ENCODE measurements at regions not wholly inside any gene's neighbourhood (a gene's known extent, or its start where the extent isn't known, plus 50 kb on each side); places are given as distances from the start of the nearest gene placed in this dataset.

GRCh38 chr9:95718263-95718662 lies 157.2 kb upstream of the ERCC6L2 start:
- Histone ChIP-seq H3K27ac (ENCODE audit: low read depth in 1 of 2, low read length in 1 of 2) (no peak overlapping the region), H3K9me3 (ENCODE audit: control insufficient read depth in 4 of 4, insufficient read depth in 3 of 4, low read length in 3 of 4) (peaks cover 0 to 10% (median 2%) of the 10 kb centered on the region in 4 donors), H3K4me1 (ENCODE audit: control insufficient read depth in 5 of 5, insufficient read depth in 5 of 5, low read length in 5 of 5) (peaks cover 0 to 3% (median 0%) of the 10 kb centered on the region in 5 donors), H3K36me3 (ENCODE audit: control insufficient read depth in 4 of 4, insufficient read depth in 4 of 4, low read length in 4 of 4) (no peaks in the 10 kb centered on the region), H3K9ac (ENCODE audit: insufficient read depth in 1 of 2, low read length in 2 of 2) (no peak overlapping the region), H3K4me3 (no peak overlapping the region), H3K27me3 (ENCODE audit: control insufficient read depth in 3 of 3, insufficient read depth in 3 of 3, low read length in 2 of 3) (no peaks in the 10 kb centered on the region)
- TF ChIP-seq CTCF (IDR thresholded peaks at IDR 0.05; ENCODE audit: control extremely low read depth, extremely low read depth): no peak
- ATAC-seq (ENCODE audit: insufficient read depth, low FRiP score) (no peak), DNase-seq (no peak)

- no peak for ATAC-seq (ENCODE audit: insufficient read depth, low FRiP score)
- H3K36me3 ChIP-seq (ENCODE audit: control insufficient read depth in 4 of 4, insufficient read depth in 4 of 4, low read length in 4 of 4): no peaks in the 10 kb centered on the region
- TF ChIP-seq CTCF (IDR thresholded peaks at IDR 0.05; ENCODE audit: control extremely low read depth, extremely low read depth): no peak
- H3K4me3 ChIP-seq: no peak overlapping the region
- H3K27me3 ChIP-seq (ENCODE audit: control insufficient read depth in 3 of 3, insufficient read depth in 3 of 3, low read length in 2 of 3): no peaks in the 10 kb centered on the region
- WGBS, 2 donors: 55 to 80% methylated on average over 3 of the region's 3 CpGs
- DNase-seq: no peak
- no peak overlapping the region for H3K9ac ChIP-seq (ENCODE audit: insufficient read depth in 1 of 2, low read length in 2 of 2)
- no peak overlapping the region for H3K27ac ChIP-seq (ENCODE audit: low read depth in 1 of 2, low read length in 1 of 2)
- H3K9me3 ChIP-seq (ENCODE audit: control insufficient read depth in 4 of 4, insufficient read depth in 3 of 4, low read length in 3 of 4): peaks cover 0 to 10% (median 2%) of the 10 kb centered on the region in 4 donors
- H3K4me1 ChIP-seq (ENCODE audit: control insufficient read depth in 5 of 5, insufficient read depth in 5 of 5, low read length in 5 of 5): no peaks in the 10 kb centered on the region
Observed at GRCh38 chr9:95715868-95716435, 159.5 kb upstream of the ERCC6L2 start.

GRCh38 chr9:95710446-95710845 lies 165.0 kb upstream of the ERCC6L2 start:
- H3K4me3 ChIP-seq: no peak overlapping the region
- no peaks in the 10 kb centered on the region for H3K36me3 ChIP-seq (ENCODE audit: control insufficient read depth in 4 of 4, insufficient read depth in 4 of 4, low read length in 4 of 4)
- H3K9ac ChIP-seq (ENCODE audit: insufficient read depth in 1 of 2, low read length in 2 of 2): no peak overlapping the region
- WGBS, 2 donors: 96 to 97% methylated on average over 8 of the region's 8 CpGs
- H3K4me1 ChIP-seq (ENCODE audit: control insufficient read depth in 5 of 5, insufficient read depth in 5 of 5, low read length in 5 of 5): no peaks in the 10 kb centered on the region
- no peak for ATAC-seq (ENCODE audit: insufficient read depth, low FRiP score)
- no peak overlapping the region for H3K27ac ChIP-seq (ENCODE audit: low read depth in 1 of 2, low read length in 1 of 2)
- peaks cover 0 to 3% (median 1%) of the 10 kb centered on the region in 4 donors for H3K9me3 ChIP-seq (ENCODE audit: control insufficient read depth in 4 of 4, insufficient read depth in 3 of 4, low read length in 3 of 4)
- TF ChIP-seq CTCF (IDR thresholded peaks at IDR 0.05; ENCODE audit: control extremely low read depth, extremely low read depth): no peak
- DNase-seq: no peak
- H3K27me3 ChIP-seq (ENCODE audit: control insufficient read depth in 3 of 3, insufficient read depth in 3 of 3, low read length in 2 of 3): no peaks in the 10 kb centered on the region

DNA sequence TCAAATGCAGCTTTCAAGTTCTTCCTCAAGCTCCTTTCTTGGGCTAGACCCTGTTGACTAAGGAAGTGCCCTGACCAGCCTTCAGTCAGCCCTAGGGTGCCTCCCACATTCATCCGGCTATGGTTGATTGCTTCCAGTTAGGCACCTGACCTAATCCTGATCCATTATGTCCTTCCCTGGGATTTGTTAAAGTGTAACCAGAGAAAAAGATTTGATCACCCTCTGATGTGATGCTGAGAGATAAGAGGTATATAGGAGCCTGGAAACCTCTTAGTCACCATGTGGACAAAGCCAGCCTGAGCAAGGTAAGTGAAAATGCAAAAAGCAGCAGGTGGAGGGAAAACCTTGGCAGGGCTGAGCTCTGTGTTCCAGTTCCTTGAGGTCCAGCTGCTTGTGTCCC lies 178.8 kb upstream of the ERCC6L2 start:
- no peaks in the 10 kb centered on the region for H3K4me1 ChIP-seq (ENCODE audit: control insufficient read depth in 5 of 5, insufficient read depth in 5 of 5, low read length in 5 of 5)
- DNase-seq (no peak), ATAC-seq (ENCODE audit: insufficient read depth, low FRiP score) (no peak)
- H3K27ac ChIP-seq (ENCODE audit: low read depth in 1 of 2, low read length in 1 of 2): no peak overlapping the region
- no peak overlapping the region for H3K9ac ChIP-seq (ENCODE audit: insufficient read depth in 1 of 2, low read length in 2 of 2)
- no peak overlapping the region for H3K4me3 ChIP-seq
- no peak for TF ChIP-seq CTCF (IDR thresholded peaks at IDR 0.05; ENCODE audit: control extremely low read depth, extremely low read depth)
- no peaks in the 10 kb centered on the region for H3K27me3 ChIP-seq (ENCODE audit: control insufficient read depth in 3 of 3, insufficient read depth in 3 of 3, low read length in 2 of 3)
- no peaks in the 10 kb centered on the region for H3K36me3 ChIP-seq (ENCODE audit: control insufficient read depth in 4 of 4, insufficient read depth in 4 of 4, low read length in 4 of 4)
- H3K9me3 ChIP-seq (ENCODE audit: control insufficient read depth in 4 of 4, insufficient read depth in 3 of 4, low read length in 3 of 4): peaks cover 0 to 7% (median 0%) of the 10 kb centered on the region in 4 donors
- WGBS, 2 donors: 84 to 86% methylated on average over 1 of the region's 1 CpG
